Neural crest cell (in vitro differentiated cells): ENCODE measurements at regions not wholly inside any gene's neighbourhood (a gene's known extent, or its start where the extent isn't known, plus 50 kb on each side); places are given as distances from the start of the nearest gene placed in this dataset.

Experiments
- DNase-seq: peaks from one replicate; pipeline ENCODE4 v3.0.0; 2021; ENCODE audit warnings: low read depth, mixed read lengths, low spot score
- H3K27ac Mint-ChIP-seq: one replicate; pipeline ENCODE4 v1.8.0; 2021; ENCODE audit warnings: mild to moderate bottlenecking, mixed read lengths; ENCODE audit not compliant: unreplicated experiment
- H3K27me3 Mint-ChIP-seq: 2 replicates; pipeline ENCODE4 v1.8.0; 2021; ENCODE audit warnings: low read depth, mild to moderate bottlenecking, mixed read lengths
- H3K36me3 Mint-ChIP-seq: 2 replicates; pipeline ENCODE4 v1.8.0; 2021; ENCODE audit warnings: low read depth, mild to moderate bottlenecking, mixed read lengths
- H3K4me1 Mint-ChIP-seq: 2 replicates; pipeline ENCODE4 v1.8.0; 2021; ENCODE audit warnings: mixed read lengths
- H3K4me3 Mint-ChIP-seq: one replicate; pipeline ENCODE4 v1.8.0; 2021; ENCODE audit warnings: mild to moderate bottlenecking, mixed read lengths
- H3K9me3 Mint-ChIP-seq: 2 replicates; pipeline ENCODE4 v1.8.0; 2021; ENCODE audit warnings: mixed read lengths
- CTCF ChIP-seq: fragments of 200-600 bp; sonication (generic); conservative IDR thresholded peaks from 2 replicates; pipeline ENCODE4 v1.5.0; 2021; ENCODE audit warnings: antibody characterized with exemption, mild to moderate bottlenecking

DNA sequence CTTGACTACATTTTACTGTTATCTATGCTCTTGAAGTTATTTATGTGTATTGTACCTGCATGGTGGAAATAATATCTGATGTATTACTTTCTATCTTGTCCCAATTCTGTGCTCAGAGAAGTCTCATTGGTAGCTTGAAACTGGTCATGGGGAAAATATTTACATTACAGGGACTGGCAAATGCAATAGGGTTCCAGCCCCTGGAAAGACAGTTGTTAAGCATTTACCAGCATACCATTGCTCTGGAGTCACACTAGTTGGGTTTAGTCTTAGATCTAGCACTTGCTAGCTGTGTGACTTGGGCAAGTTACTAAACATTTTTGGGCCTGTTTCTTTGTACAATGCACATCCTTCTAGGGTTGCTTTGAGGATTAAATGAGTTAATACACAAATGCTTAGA lies 86.3 kb upstream of the NRXN3 start:
- Mint-ChIP-seq H3K9me3 (no peaks in the 10 kb centered on the region), H3K36me3 (no peaks in the 10 kb centered on the region), H3K4me1 (no peaks in the 10 kb centered on the region), H3K27ac (no peak overlapping the region), H3K4me3 (no peak overlapping the region), H3K27me3 (peaks cover 19% of the 10 kb centered on the region)
- no peak for TF ChIP-seq CTCF
- no peak for DNase-seq

DNA sequence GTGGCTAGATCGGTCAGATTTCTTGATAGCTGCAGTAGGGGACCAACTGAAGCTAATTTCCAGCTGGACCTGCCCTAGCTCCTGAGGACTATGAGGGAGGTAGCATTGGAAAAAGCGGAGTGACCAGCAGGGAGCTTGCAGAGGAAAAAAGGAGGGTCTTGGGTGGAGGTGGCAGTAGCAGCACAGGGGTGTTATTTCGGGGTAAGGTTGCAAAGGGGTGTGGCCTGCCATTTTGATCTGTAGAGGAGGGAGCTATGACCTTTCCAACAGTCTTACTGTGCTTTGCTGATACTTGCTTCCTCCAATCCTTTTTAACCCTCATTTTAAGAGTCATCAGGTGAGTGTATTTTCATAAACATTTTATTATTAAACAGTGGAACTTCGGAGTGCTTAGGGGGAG lies 83.8 kb upstream of the NRXN3 start:
- Mint-ChIP-seq H3K27me3 (peaks cover 15% of the 10 kb centered on the region), H3K4me1 (no peaks in the 10 kb centered on the region), H3K9me3 (no peaks in the 10 kb centered on the region), H3K27ac (no peak overlapping the region), H3K36me3 (no peaks in the 10 kb centered on the region), H3K4me3 (no peak overlapping the region)
- TF ChIP-seq CTCF, result no peak
- no peak for DNase-seq

GRCh38 chr14:78088916-78089315 lies 81.3 kb upstream of the NRXN3 start:
- no peak overlapping the region for H3K4me3 Mint-ChIP-seq
- TF ChIP-seq CTCF, result no peak
- H3K9me3 Mint-ChIP-seq, result no peaks in the 10 kb centered on the region
- DNase-seq, result no peak
- no peak overlapping the region for H3K27ac Mint-ChIP-seq
- H3K36me3 Mint-ChIP-seq, result no peaks in the 10 kb centered on the region
- H3K27me3 Mint-ChIP-seq, result peaks cover 3% of the 10 kb centered on the region
- no peaks in the 10 kb centered on the region for H3K4me1 Mint-ChIP-seq

- no peak overlapping the region for H3K4me3 Mint-ChIP-seq
- no peaks in the 10 kb centered on the region for H3K36me3 Mint-ChIP-seq
- no peak for TF ChIP-seq CTCF
- H3K27ac Mint-ChIP-seq, result no peak overlapping the region
- no peaks in the 10 kb centered on the region for H3K4me1 Mint-ChIP-seq
- no peak for DNase-seq
- H3K27me3 Mint-ChIP-seq, result no peaks in the 10 kb centered on the region
- no peaks in the 10 kb centered on the region for H3K9me3 Mint-ChIP-seq
Observed at GRCh38 chr14:78090864-78091263, 79.3 kb upstream of the NRXN3 start.

- no peaks in the 10 kb centered on the region for H3K27me3 Mint-ChIP-seq
- DNase-seq, result no peak
- H3K36me3 Mint-ChIP-seq, result no peaks in the 10 kb centered on the region
- H3K4me1 Mint-ChIP-seq, result no peaks in the 10 kb centered on the region
- H3K9me3 Mint-ChIP-seq, result no peaks in the 10 kb centered on the region
- TF ChIP-seq CTCF, result no peak
- no peak overlapping the region for H3K4me3 Mint-ChIP-seq
- no peak overlapping the region for H3K27ac Mint-ChIP-seq
Observed at GRCh38 chr14:78091361-78091760, 78.8 kb upstream of the NRXN3 start.

- Mint-ChIP-seq H3K4me1 (no peaks in the 10 kb centered on the region), H3K9me3 (no peaks in the 10 kb centered on the region), H3K27me3 (no peaks in the 10 kb centered on the region), H3K27ac (no peak overlapping the region), H3K4me3 (no peak overlapping the region), H3K36me3 (no peaks in the 10 kb centered on the region)
- no peak for TF ChIP-seq CTCF
- DNase-seq, result no peak
Observed at GRCh38 chr14:78092040-78092439, 78.1 kb upstream of the NRXN3 start.
